H1 (cell line): ENCODE measurements at regions not wholly inside any gene's neighbourhood (a gene's known extent, or its start where the extent isn't known, plus 50 kb on each side); places are given as distances from the start of the nearest gene placed in this dataset.

Source experiments
- CTCF ChIA-PET: fragments of 300-600 bp; sonication (Branson Sonifier 250); formaldehyde crosslinking; loops from one replicate; lab custom pipeline; 2021; ENCODE audit not compliant: partially characterized antibody; lab: Charles Lee
- POLR2A ChIA-PET: fragments of 300-600 bp; sonication (Branson Sonifier 250); formaldehyde crosslinking; loops from one replicate; lab custom pipeline; 2021; ENCODE audit warnings: inconsistent platforms; ENCODE audit not compliant: partially characterized antibody; lab: Charles Lee
- DNase-seq, 2 experiments: peaks; one replicate each; pipeline versions ENCODE4 v3.0.0 to v3.0.0-alpha.2; 2010 to 2022; ENCODE audit warnings: low spot score in 2 of 2, low read depth in 1 of 2, mixed read lengths in 1 of 2
- FAIRE-seq: peaks from 2 replicates; lab custom pipeline; 2011; peaks lifted over from hg19 to GRCh38; lab: Jason Lieb, UNC
- H2AFZ ChIP-seq: 2 replicates; pipeline ENCODE4 v1.8.1; 2012; ENCODE audit warnings: low read length, inconsistent platforms
- H2AK5ac ChIP-seq: 2 replicates; pipeline ENCODE4 v1.6.1; 2013; ENCODE audit warnings: low read depth, low read length
- H2BK120ac ChIP-seq: replicated peaks from 2 replicates; pipeline ENCODE3; 2013; ENCODE audit warnings: low read depth, low read length, inconsistent platforms
- H2BK12ac ChIP-seq: 2 replicates; pipeline ENCODE4 v1.6.1; 2013; ENCODE audit warnings: low read depth, low read length
- H2BK15ac ChIP-seq: 2 replicates; pipeline ENCODE4 v1.6.1; 2013; ENCODE audit warnings: low read length
- H2BK20ac ChIP-seq: 2 replicates; pipeline ENCODE4 v1.6.1; 2013; ENCODE audit warnings: low read length
- H2BK5ac ChIP-seq: 2 replicates; pipeline ENCODE4 v1.6.1; 2013; ENCODE audit warnings: low read depth, low read length
- H3K14ac ChIP-seq: 2 replicates; pipeline ENCODE4 v1.6.1; 2013; ENCODE audit warnings: inconsistent platforms; ENCODE audit not compliant: insufficient read length
- H3K18ac ChIP-seq: 2 replicates; pipeline ENCODE4 v1.6.1; 2013; ENCODE audit warnings: low read length; ENCODE audit errors: extremely low read depth
- H3K23ac ChIP-seq: 2 replicates; pipeline ENCODE4 v1.6.1; 2013; ENCODE audit warnings: inconsistent platforms; ENCODE audit not compliant: insufficient read length
- H3K23me2 ChIP-seq: 2 replicates; pipeline ENCODE4 v1.6.1; 2013; ENCODE audit warnings: low read depth, low read length
- H3K27ac ChIP-seq: 2 replicates; pipeline ENCODE4 v1.6.1; 2011; ENCODE audit warnings: low read depth, low read length, inconsistent platforms
- H3K27me3 ChIP-seq, 4 experiments: replicated peaks in 1 of 4; 1 replicate in 1 of 4; 2 replicates in 3 of 4; pipeline versions ENCODE4 v1.6.1 to v1.8.1; 2011 to 2013; ENCODE audit warnings: low read length in 3 of 4, mild to moderate bottlenecking in 3 of 4, inconsistent platforms in 2 of 4, mixed read lengths in 2 of 4, moderate library complexity in 1 of 4; ENCODE audit not compliant: control insufficient read depth in 3 of 4, insufficient read depth in 3 of 4; ENCODE audit errors: extremely low read depth in 1 of 4
- H3K36me3 ChIP-seq, 4 experiments: 2 replicates each; pipeline versions ENCODE4 v1.6.1 to v1.8.1; 2011 to 2013; ENCODE audit warnings: mild to moderate bottlenecking in 4 of 4, low read length in 3 of 4, moderate library complexity in 2 of 4, control low read depth in 1 of 4, inconsistent platforms in 1 of 4; ENCODE audit not compliant: insufficient read depth in 4 of 4, control insufficient read depth in 2 of 4
- H3K4ac ChIP-seq: replicated peaks from 2 replicates; pipeline ENCODE3; 2013; ENCODE audit warnings: low read length, low read depth, mixed read lengths, inconsistent platforms; ENCODE audit not compliant: insufficient read length
- H3K4me1 ChIP-seq, 4 experiments: replicated peaks in 1 of 4; 1 replicate in 1 of 4; 2 replicates in 3 of 4; pipeline versions ENCODE4 v1.6.1 to v1.8.1; 2011 to 2013; ENCODE audit warnings: low read length in 3 of 4, inconsistent platforms in 2 of 4, mixed read lengths in 1 of 4; ENCODE audit not compliant: insufficient read depth in 4 of 4, control insufficient read depth in 3 of 4
- H3K4me2 ChIP-seq, 2 experiments: 2 replicates each; pipeline versions ENCODE4 v1.6.1 to v1.8.1; 2011 to 2013; ENCODE audit warnings: low read depth in 2 of 2, low read length in 2 of 2, control low read depth in 1 of 2, inconsistent platforms in 1 of 2, mild to moderate bottlenecking in 1 of 2; ENCODE audit not compliant: insufficient read depth in 1 of 2
- H3K4me3 ChIP-seq, 4 experiments: fragments of 200-600, 300-600 bp in 1 of 4; sonication (generic), shearing (Covaris generic), sonication (Bioruptor Twin) in 1 of 4; 2 replicates each; pipeline versions ENCODE4 v1.5.1 to v1.8.1; 2011 to 2016; ENCODE audit warnings: low read length in 4 of 4, low read depth in 3 of 4, control low read depth in 2 of 4, inconsistent platforms in 2 of 4, mild to moderate bottlenecking in 2 of 4, mixed read lengths in 1 of 4, moderate library complexity in 1 of 4; ENCODE audit not compliant: insufficient read depth in 2 of 4; ENCODE audit errors: extremely low read depth in 1 of 4
- H3K56ac ChIP-seq: replicated peaks from 2 replicates; pipeline ENCODE3; 2013; ENCODE audit warnings: low read depth, mild to moderate bottlenecking, mixed read lengths, low read length, inconsistent platforms; ENCODE audit not compliant: insufficient read length
- H3K79me1 ChIP-seq: 2 replicates; pipeline ENCODE4 v1.6.1; 2013; ENCODE audit warnings: low read depth, low read length, control low read depth
- H3K79me2 ChIP-seq, 2 experiments: 2 replicates each; pipeline versions ENCODE4 v1.6.1 to v1.8.1; 2012 to 2013; ENCODE audit warnings: low read length in 2 of 2, mild to moderate bottlenecking in 2 of 2, inconsistent platforms in 1 of 2; ENCODE audit not compliant: insufficient read depth in 2 of 2, control insufficient read depth in 1 of 2
- H3K9ac ChIP-seq, 4 experiments: replicated peaks in 1 of 4; 1 replicate in 1 of 4; 2 replicates in 3 of 4; pipeline versions ENCODE4 v1.6.1 to v1.8.1; 2011 to 2013; ENCODE audit warnings: low read depth in 3 of 4, low read length in 3 of 4, control low read depth in 2 of 4, mild to moderate bottlenecking in 2 of 4, moderate library complexity in 2 of 4, inconsistent platforms in 1 of 4; ENCODE audit errors: extremely low read depth in 1 of 4
- H3K9me3 ChIP-seq, 2 experiments: 2 replicates each; pipeline versions ENCODE4 v1.6.1 to v1.8.1; 2012 to 2013; ENCODE audit warnings: mild to moderate bottlenecking in 2 of 2, moderate library complexity in 2 of 2, control low read depth in 1 of 2, inconsistent platforms in 1 of 2, low read depth in 1 of 2, low read length in 1 of 2, mixed read lengths in 1 of 2; ENCODE audit not compliant: insufficient read depth in 2 of 2
- H4K20me1 ChIP-seq, 2 experiments: replicated peaks in 1 of 2; 2 replicates each; pipeline versions ENCODE3 to v1.8.1; 2011 to 2013; ENCODE audit warnings: inconsistent platforms in 2 of 2, low read length in 2 of 2, mild to moderate bottlenecking in 1 of 2; ENCODE audit not compliant: insufficient read depth in 2 of 2, control insufficient read depth in 1 of 2
- H4K5ac ChIP-seq: 2 replicates; pipeline ENCODE4 v1.6.1; 2013; ENCODE audit warnings: low read length, low read depth, mixed read lengths, inconsistent platforms; ENCODE audit not compliant: insufficient read length
- H4K8ac ChIP-seq: 2 replicates; pipeline ENCODE4 v1.8.0; 2013; ENCODE audit warnings: mild to moderate bottlenecking, moderate library complexity, low read length, inconsistent platforms; ENCODE audit not compliant: insufficient read depth; ENCODE audit errors: extremely low read depth
- H4K91ac ChIP-seq: replicated peaks from 2 replicates; pipeline ENCODE3; 2013; ENCODE audit warnings: low read length, mixed read lengths, inconsistent platforms; ENCODE audit not compliant: insufficient read length
- ASH2L ChIP-seq: fragments of 200-600, 300-600 bp; sonication (generic); IDR thresholded peaks from one replicate; pipeline ENCODE4 v1.7.1; 2017; ENCODE audit warnings: low read length
- CEBPB ChIP-seq: IDR thresholded peaks from 2 replicates; pipeline ENCODE4 v1.6.1; 2012; ENCODE audit warnings: low read depth, low read length
- E2F6 ChIP-seq: IDR thresholded peaks from 2 replicates; pipeline ENCODE4 v1.6.1; 2012; ENCODE audit warnings: inconsistent platforms
- KDM5A ChIP-seq: fragments of 200-600 bp; IDR thresholded peaks from 2 replicates; pipeline ENCODE4 v1.7.1; 2012; ENCODE audit warnings: mild to moderate bottlenecking, low read length, inconsistent platforms, mixed read lengths
- RXRA ChIP-seq: IDR thresholded peaks from 2 replicates; pipeline ENCODE4 v1.6.1; 2011; ENCODE audit warnings: low read depth, mild to moderate bottlenecking, low read length, moderate library complexity; ENCODE audit not compliant: insufficient read depth
- SP2 ChIP-seq: IDR thresholded peaks from 2 replicates; pipeline ENCODE4 v1.6.1; 2012; ENCODE audit warnings: mild to moderate bottlenecking, low read length, inconsistent platforms
- TEAD4 ChIP-seq: IDR thresholded peaks from 2 replicates; pipeline ENCODE4 v1.6.1; 2012; ENCODE audit warnings: low read depth, low read length, inconsistent platforms, mixed read lengths
- WGBS, 2 experiments: shearing (Covaris generic) in 1 of 2; methylation state at CpG; one replicate each; pipeline versions ENCODE4 v1.1.6 to v1.1.7; 2013 to 2015; ENCODE audit warnings: low lambda C conversion rate in 2 of 2, mixed read lengths in 2 of 2, inconsistent platforms in 1 of 2, low coverage in 1 of 2, missing lambda C conversion rate in 1 of 2; ENCODE audit not compliant: insufficient replicate concordance in 2 of 2, insufficient coverage in 1 of 2, insufficient read length in 1 of 2; ENCODE audit errors: extremely low coverage in 1 of 2, missing lambda C conversion rate in 1 of 2; 5-methylcytosine and 5-hydroxymethylcytosine counted together

DNA sequence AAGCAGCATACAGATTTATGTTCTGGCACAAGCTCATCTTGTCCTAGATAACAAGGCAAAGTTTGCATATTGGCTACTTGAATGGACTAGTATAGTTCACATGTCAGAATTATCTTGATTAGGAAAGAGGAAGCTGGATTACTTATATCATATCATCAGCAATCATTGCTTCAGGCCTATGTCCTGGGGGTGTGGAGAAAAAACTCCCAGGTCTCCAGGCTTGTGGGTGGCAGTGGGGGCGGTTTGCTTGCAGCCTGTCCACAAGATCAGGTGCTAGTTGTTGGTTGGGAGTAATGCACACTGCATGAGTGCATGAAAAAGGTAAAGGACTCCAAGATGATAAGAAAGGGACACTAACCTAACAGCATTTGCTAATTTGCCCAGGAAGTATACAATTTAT lies 326.4 kb upstream of the PDE4D start:
- no peak overlapping the region for H2BK20ac ChIP-seq
- H4K91ac ChIP-seq = no peak overlapping the region
- no peak overlapping the region for H4K8ac ChIP-seq
- ChIA-PET CTCF (interaction anchor here (1.9 kb wide), 1 partner anchor 68 kb away, joined by 4 read pairs; no protein-coding TSS in a partner anchor), POLR2A (no interaction called here)
- no peak overlapping the region for H4K5ac ChIP-seq
- FAIRE-seq (no peak), DNase-seq (no peak)
- H3K4me3 ChIP-seq = no peak overlapping the region
- no peaks in the 10 kb centered on the region for H3K9me3 ChIP-seq
- no peak overlapping the region for H3K14ac ChIP-seq
- no peak overlapping the region for H3K4ac ChIP-seq
- H3K36me3 ChIP-seq = no peaks in the 10 kb centered on the region
- no peak overlapping the region for H3K4me2 ChIP-seq
- H2BK120ac ChIP-seq = no peak overlapping the region
- H3K23ac ChIP-seq = no peak overlapping the region
- H2BK12ac ChIP-seq = no peak overlapping the region
- no peaks in the 10 kb centered on the region for H3K79me1 ChIP-seq
- no peaks in the 10 kb centered on the region for H4K20me1 ChIP-seq
- no peak overlapping the region for H3K27ac ChIP-seq
- no peaks in the 10 kb centered on the region for H3K23me2 ChIP-seq
- no peak overlapping the region for H3K9ac ChIP-seq
- H3K79me2 ChIP-seq = no peaks in the 10 kb centered on the region
- no peak overlapping the region for H2BK15ac ChIP-seq
- H2AK5ac ChIP-seq = no peak overlapping the region
- no peaks in the 10 kb centered on the region for H3K4me1 ChIP-seq
- H3K27me3 ChIP-seq = no peaks in the 10 kb centered on the region
- 0 out of 2 replicates have a peak overlapping the region, but pooled peaks have one; percentile 33 for H2AFZ ChIP-seq
- no peak overlapping the region for H2BK5ac ChIP-seq
- no peak overlapping the region for H3K18ac ChIP-seq
- H3K56ac ChIP-seq = no peak overlapping the region
- 100% methylated on average over 1 of the region's 1 CpG; no CpG with 5 or more reads in 1 of the 2 experiments for WGBS, 2 experiments
- no peak for TF ChIP-seq TEAD4
- no peak for TF ChIP-seq SP2
- TF ChIP-seq KDM5A = no peak
- no peak for TF ChIP-seq ASH2L
- no peak for TF ChIP-seq CEBPB
- TF ChIP-seq RXRA = no peak
- TF ChIP-seq E2F6 = no peak
